ENCODE measurements at regions not wholly inside any gene's neighbourhood (a gene's known extent, or its start where the extent isn't known, plus 50 kb on each side); places are given as distances from the start of the nearest gene placed in this dataset.
A peak's percentile ranks its signal among the peaks of the same experiment; 100 is the strongest.

- H3K4me1 ChIP-seq (ENCODE audit: control insufficient read depth in 3 of 3, insufficient read depth in 2 of 3, low read depth in 1 of 3, low read length in 2 of 3), result no peaks in the 10 kb centered on the region
- WGBS, 3 donors, result 19 to 61% (median 32%) methylated on average over 1 of the region's 1 CpG
- no peaks in the 10 kb centered on the region for H3K36me3 ChIP-seq (ENCODE audit: control insufficient read depth in 3 of 3, insufficient read depth in 2 of 3, low read depth in 1 of 3, low read length in 3 of 3)
- DNase-seq (no peak), FAIRE-seq (no peak)
- no peak overlapping the region for H3K4me3 ChIP-seq (ENCODE audit: low read depth in 1 of 3, low read length in 3 of 3)
- no peaks in the 10 kb centered on the region for H3K27me3 ChIP-seq (ENCODE audit: control insufficient read depth in 3 of 3, insufficient read depth in 3 of 3, low read length in 3 of 3)
- no peaks in the 10 kb centered on the region for H3K9me3 ChIP-seq (ENCODE audit: control insufficient read depth in 2 of 2, insufficient read depth in 1 of 2, low read depth in 1 of 2, low read length in 1 of 2)
- H3K27ac ChIP-seq (ENCODE audit: low read depth in 1 of 3, low read length in 2 of 3), result no peak overlapping the region
These were observed 407.4 kb downstream of the SMARCA1 start for GRCh38 chrX:129115935-129116334.

- Histone ChIP-seq H3K27me3 (ENCODE audit: control insufficient read depth in 3 of 3, insufficient read depth in 3 of 3, low read length in 3 of 3) (no peaks in the 10 kb centered on the region), H3K27ac (ENCODE audit: low read depth in 1 of 3, low read length in 2 of 3) (no peak overlapping the region), H3K36me3 (ENCODE audit: control insufficient read depth in 3 of 3, insufficient read depth in 2 of 3, low read depth in 1 of 3, low read length in 3 of 3) (no peaks in the 10 kb centered on the region), H3K4me3 (ENCODE audit: low read depth in 1 of 3, low read length in 3 of 3) (no peak overlapping the region), H3K9me3 (ENCODE audit: control insufficient read depth in 2 of 2, insufficient read depth in 1 of 2, low read depth in 1 of 2, low read length in 1 of 2) (no peaks in the 10 kb centered on the region), H3K4me1 (ENCODE audit: control insufficient read depth in 3 of 3, insufficient read depth in 2 of 3, low read depth in 1 of 3, low read length in 2 of 3) (no peaks in the 10 kb centered on the region)
- FAIRE-seq (no peak), DNase-seq (peak; percentile 26 to 53)
- WGBS, 3 donors, result 40 to 57% (median 44%) methylated on average over 1 of the region's 1 CpG
These were observed 408.2 kb downstream of the SMARCA1 start for GRCh38 chrX:129115104-129115503.

- FAIRE-seq, result no peak
- Histone ChIP-seq H3K4me3 (ENCODE audit: low read depth in 1 of 3, low read length in 3 of 3) (no peak overlapping the region), H3K4me1 (ENCODE audit: control insufficient read depth in 3 of 3, insufficient read depth in 2 of 3, low read depth in 1 of 3, low read length in 2 of 3) (no peaks in the 10 kb centered on the region), H3K27ac (ENCODE audit: low read depth in 1 of 3, low read length in 2 of 3) (no peak overlapping the region), H3K27me3 (ENCODE audit: control insufficient read depth in 3 of 3, insufficient read depth in 3 of 3, low read length in 3 of 3) (no peaks in the 10 kb centered on the region), H3K9me3 (ENCODE audit: control insufficient read depth in 2 of 2, insufficient read depth in 1 of 2, low read depth in 1 of 2, low read length in 1 of 2) (no peaks in the 10 kb centered on the region), H3K36me3 (ENCODE audit: control insufficient read depth in 3 of 3, insufficient read depth in 2 of 3, low read depth in 1 of 3, low read length in 3 of 3) (no peaks in the 10 kb centered on the region)
- DNase-seq, result no peak
- WGBS, 3 donors, result 48 to 69% (median 60%) methylated on average over 15 of the region's 15 CpGs
These were observed 412.1 kb downstream of the SMARCA1 start for GRCh38 chrX:129111081-129111798.

GRCh38 chrX:129108936-129109335 is 414.4 kb downstream of the SMARCA1 start:
- WGBS, 3 donors, result 76 to 84% (median 81%) methylated on average over 4 of the region's 4 CpGs
- H3K27ac ChIP-seq (ENCODE audit: low read depth in 1 of 3, low read length in 2 of 3), result no peak overlapping the region
- no peak overlapping the region for H3K4me3 ChIP-seq (ENCODE audit: low read depth in 1 of 3, low read length in 3 of 3)
- DNase-seq, result no peak
- no peaks in the 10 kb centered on the region for H3K36me3 ChIP-seq (ENCODE audit: control insufficient read depth in 3 of 3, insufficient read depth in 2 of 3, low read depth in 1 of 3, low read length in 3 of 3)
- no peaks in the 10 kb centered on the region for H3K4me1 ChIP-seq (ENCODE audit: control insufficient read depth in 3 of 3, insufficient read depth in 2 of 3, low read depth in 1 of 3, low read length in 2 of 3)
- H3K9me3 ChIP-seq (ENCODE audit: control insufficient read depth in 2 of 2, insufficient read depth in 1 of 2, low read depth in 1 of 2, low read length in 1 of 2), result no peaks in the 10 kb centered on the region
- no peak for FAIRE-seq
- no peaks in the 10 kb centered on the region for H3K27me3 ChIP-seq (ENCODE audit: control insufficient read depth in 3 of 3, insufficient read depth in 3 of 3, low read length in 3 of 3)

GRCh38 chrX:129099207-129099606 is 424.1 kb downstream of the SMARCA1 start:
- Histone ChIP-seq H3K27ac (ENCODE audit: low read depth in 1 of 3, low read length in 2 of 3) (no peak overlapping the region), H3K27me3 (ENCODE audit: control insufficient read depth in 3 of 3, insufficient read depth in 3 of 3, low read length in 3 of 3) (no peaks in the 10 kb centered on the region), H3K4me3 (ENCODE audit: low read depth in 1 of 3, low read length in 3 of 3) (no peak overlapping the region), H3K36me3 (ENCODE audit: control insufficient read depth in 3 of 3, insufficient read depth in 2 of 3, low read depth in 1 of 3, low read length in 3 of 3) (no peaks in the 10 kb centered on the region), H3K4me1 (ENCODE audit: control insufficient read depth in 3 of 3, insufficient read depth in 2 of 3, low read depth in 1 of 3, low read length in 2 of 3) (no peaks in the 10 kb centered on the region), H3K9me3 (ENCODE audit: control insufficient read depth in 2 of 2, insufficient read depth in 1 of 2, low read depth in 1 of 2, low read length in 1 of 2) (no peaks in the 10 kb centered on the region)
- FAIRE-seq (no peak), DNase-seq (no peak)
- 66 to 88% (median 78%) methylated on average over 3 of the region's 3 CpGs for WGBS, 3 donors

- FAIRE-seq, result no peak
- H3K9me3 ChIP-seq (ENCODE audit: control insufficient read depth in 2 of 2, insufficient read depth in 1 of 2, low read depth in 1 of 2, low read length in 1 of 2), result no peaks in the 10 kb centered on the region
- no peaks in the 10 kb centered on the region for H3K36me3 ChIP-seq (ENCODE audit: control insufficient read depth in 3 of 3, insufficient read depth in 2 of 3, low read depth in 1 of 3, low read length in 3 of 3)
- no peaks in the 10 kb centered on the region for H3K27me3 ChIP-seq (ENCODE audit: control insufficient read depth in 3 of 3, insufficient read depth in 3 of 3, low read length in 3 of 3)
- no peak for DNase-seq
- no peak overlapping the region for H3K4me3 ChIP-seq (ENCODE audit: low read depth in 1 of 3, low read length in 3 of 3)
- H3K27ac ChIP-seq (ENCODE audit: low read depth in 1 of 3, low read length in 2 of 3), result no peak overlapping the region
- H3K4me1 ChIP-seq (ENCODE audit: control insufficient read depth in 3 of 3, insufficient read depth in 2 of 3, low read depth in 1 of 3, low read length in 2 of 3), result no peaks in the 10 kb centered on the region
These were observed 425.6 kb downstream of the SMARCA1 start for GRCh38 chrX:129097668-129098067.

- no peaks in the 10 kb centered on the region for H3K36me3 ChIP-seq (ENCODE audit: control insufficient read depth in 3 of 3, insufficient read depth in 2 of 3, low read depth in 1 of 3, low read length in 3 of 3)
- WGBS, 3 donors, result 73 to 94% (median 77%) methylated on average over 2 of the region's 2 CpGs
These were observed 429.6 kb downstream of the SMARCA1 start for GRCh38 chrX:129093706-129094105.

GRCh38 chrX:129092757-129093156 is 430.5 kb downstream of the SMARCA1 start:
- Histone ChIP-seq H3K27me3 (ENCODE audit: control insufficient read depth in 3 of 3, insufficient read depth in 3 of 3, low read length in 3 of 3) (no peaks in the 10 kb centered on the region), H3K27ac (ENCODE audit: low read depth in 1 of 3, low read length in 2 of 3) (no peak overlapping the region), H3K9me3 (ENCODE audit: control insufficient read depth in 2 of 2, insufficient read depth in 1 of 2, low read depth in 1 of 2, low read length in 1 of 2) (no peaks in the 10 kb centered on the region), H3K4me3 (ENCODE audit: low read depth in 1 of 3, low read length in 3 of 3) (no peak overlapping the region), H3K36me3 (ENCODE audit: control insufficient read depth in 3 of 3, insufficient read depth in 2 of 3, low read depth in 1 of 3, low read length in 3 of 3) (no peaks in the 10 kb centered on the region), H3K4me1 (ENCODE audit: control insufficient read depth in 3 of 3, insufficient read depth in 2 of 3, low read depth in 1 of 3, low read length in 2 of 3) (no peaks in the 10 kb centered on the region)
- DNase-seq, result no peak
- FAIRE-seq, result no peak

More at GRCh38 chrX:129093706-129094105, 429.6 kb downstream of the SMARCA1 start:
- Histone ChIP-seq H3K4me1 (ENCODE audit: control insufficient read depth in 3 of 3, insufficient read depth in 2 of 3, low read depth in 1 of 3, low read length in 2 of 3) (no peaks in the 10 kb centered on the region), H3K9me3 (ENCODE audit: control insufficient read depth in 2 of 2, insufficient read depth in 1 of 2, low read depth in 1 of 2, low read length in 1 of 2) (no peaks in the 10 kb centered on the region), H3K27me3 (ENCODE audit: control insufficient read depth in 3 of 3, insufficient read depth in 3 of 3, low read length in 3 of 3) (no peaks in the 10 kb centered on the region), H3K4me3 (ENCODE audit: low read depth in 1 of 3, low read length in 3 of 3) (no peak overlapping the region), H3K27ac (ENCODE audit: low read depth in 1 of 3, low read length in 2 of 3) (no peak overlapping the region)
- no peak for DNase-seq
- FAIRE-seq, result no peak

- Histone ChIP-seq H3K27me3 (ENCODE audit: control insufficient read depth in 3 of 3, insufficient read depth in 3 of 3, low read length in 3 of 3) (no peaks in the 10 kb centered on the region), H3K4me3 (ENCODE audit: low read depth in 1 of 3, low read length in 3 of 3) (no peak overlapping the region), H3K4me1 (ENCODE audit: control insufficient read depth in 3 of 3, insufficient read depth in 2 of 3, low read depth in 1 of 3, low read length in 2 of 3) (no peaks in the 10 kb centered on the region), H3K36me3 (ENCODE audit: control insufficient read depth in 3 of 3, insufficient read depth in 2 of 3, low read depth in 1 of 3, low read length in 3 of 3) (no peaks in the 10 kb centered on the region), H3K27ac (ENCODE audit: low read depth in 1 of 3, low read length in 2 of 3) (no peak overlapping the region), H3K9me3 (ENCODE audit: control insufficient read depth in 2 of 2, insufficient read depth in 1 of 2, low read depth in 1 of 2, low read length in 1 of 2) (no peaks in the 10 kb centered on the region)
- WGBS, 3 donors, result 50 to 75% (median 55%) methylated on average over 2 of the region's 2 CpGs
- FAIRE-seq, result no peak
- DNase-seq, result no peak
These were observed 431.0 kb downstream of the SMARCA1 start for GRCh38 chrX:129092242-129092641.

All from small intestine (tissue), 7 donors.